ENCODE measurements at regions not wholly inside any gene's neighbourhood (a gene's known extent, or its start where the extent isn't known, plus 50 kb on each side); places are given as distances from the start of the nearest gene placed in this dataset.

DNA sequence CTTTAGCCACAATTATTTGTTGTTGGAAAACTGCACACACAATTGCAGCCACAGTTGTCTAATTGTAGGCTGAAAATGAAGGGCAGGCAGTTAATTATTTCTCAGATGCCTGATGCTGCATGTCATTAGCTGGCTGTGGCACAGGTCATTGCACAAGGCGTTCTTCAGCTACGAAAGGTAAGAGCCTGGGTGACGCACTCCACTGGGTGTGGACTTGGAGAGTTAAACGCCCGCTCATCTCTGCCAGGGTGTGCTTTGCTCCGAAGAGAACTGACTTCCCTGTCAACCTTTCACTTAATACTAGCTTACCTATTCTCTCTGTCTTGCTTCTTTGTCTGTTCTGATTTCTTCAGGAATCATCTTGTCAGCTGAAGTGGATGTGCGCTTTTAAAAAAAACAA lies 91.4 kb upstream of the CPM start:
- Histone ChIP-seq H3K36me3 (ENCODE audit: control insufficient read depth, insufficient read depth, low read length) (no peaks in the 10 kb centered on the region), H3K27ac (ENCODE audit: low read length) (no peak overlapping the region), H3K9me3 (ENCODE audit: control insufficient read depth, insufficient read depth, low read depth, low read length) (peaks cover 3% of the 10 kb centered on the region; the same call in 1 of the 2 replicates), H3K27me3 (ENCODE audit: control insufficient read depth, insufficient read depth, low read length) (no peaks in the 10 kb centered on the region), H3K4me1 (ENCODE audit: control insufficient read depth, insufficient read depth, low read length) (no peaks in the 10 kb centered on the region), H3K4me3 (ENCODE audit: low read depth in 2 of 2, low read length in 2 of 2) (no peak overlapping the region)
- intact Hi-C loops (cut with micrococcal nuclease; ENCODE audit: unreplicated experiment) (no loop called here), in situ Hi-C loops (cut with HindIII; ENCODE audit: low pct_unique_long_range_greater_than_20kb, low sequenced_read_pairs) (no loop called here)
- no peak for ATAC-seq
- BruUV-seq (replicated peaks) = no TSS peak
- POLR2A ChIA-PET = no interaction called here
- CTCF ChIA-PET = interaction anchor here (0.6 kb wide), 1 partner anchor 162 kb away, joined by 3 read pairs; no protein-coding TSS in a partner anchor
- no peak for DNase-seq (ENCODE audit: low read depth, low spot score)
- TF ChIP-seq, protein P1, sequence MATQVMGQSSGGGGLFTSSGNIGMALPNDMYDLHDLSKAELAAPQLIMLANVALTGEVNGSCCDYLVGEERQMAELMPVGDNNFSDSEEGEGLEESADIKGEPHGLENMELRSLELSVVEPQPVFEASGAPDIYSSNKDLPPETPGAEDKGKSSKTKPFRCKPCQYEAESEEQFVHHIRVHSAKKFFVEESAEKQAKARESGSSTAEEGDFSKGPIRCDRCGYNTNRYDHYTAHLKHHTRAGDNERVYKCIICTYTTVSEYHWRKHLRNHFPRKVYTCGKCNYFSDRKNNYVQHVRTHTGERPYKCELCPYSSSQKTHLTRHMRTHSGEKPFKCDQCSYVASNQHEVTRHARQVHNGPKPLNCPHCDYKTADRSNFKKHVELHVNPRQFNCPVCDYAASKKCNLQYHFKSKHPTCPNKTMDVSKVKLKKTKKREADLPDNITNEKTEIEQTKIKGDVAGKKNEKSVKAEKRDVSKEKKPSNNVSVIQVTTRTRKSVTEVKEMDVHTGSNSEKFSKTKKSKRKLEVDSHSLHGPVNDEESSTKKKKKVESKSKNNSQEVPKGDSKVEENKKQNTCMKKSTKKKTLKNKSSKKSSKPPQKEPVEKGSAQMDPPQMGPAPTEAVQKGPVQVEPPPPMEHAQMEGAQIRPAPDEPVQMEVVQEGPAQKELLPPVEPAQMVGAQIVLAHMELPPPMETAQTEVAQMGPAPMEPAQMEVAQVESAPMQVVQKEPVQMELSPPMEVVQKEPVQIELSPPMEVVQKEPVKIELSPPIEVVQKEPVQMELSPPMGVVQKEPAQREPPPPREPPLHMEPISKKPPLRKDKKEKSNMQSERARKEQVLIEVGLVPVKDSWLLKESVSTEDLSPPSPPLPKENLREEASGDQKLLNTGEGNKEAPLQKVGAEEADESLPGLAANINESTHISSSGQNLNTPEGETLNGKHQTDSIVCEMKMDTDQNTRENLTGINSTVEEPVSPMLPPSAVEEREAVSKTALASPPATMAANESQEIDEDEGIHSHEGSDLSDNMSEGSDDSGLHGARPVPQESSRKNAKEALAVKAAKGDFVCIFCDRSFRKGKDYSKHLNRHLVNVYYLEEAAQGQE (IDR thresholded peaks at IDR 0.05; ENCODE audit: insufficient read depth in 1 of 2, low read depth in 2 of 2, low read length in 1 of 2) = no peak
- TF ChIP-seq SIN3A (IDR thresholded peaks at IDR 0.05; ENCODE audit: borderline replicate concordance, insufficient read depth, low read depth, low read length) = no peak
- TF ChIP-seq, protein P2, sequence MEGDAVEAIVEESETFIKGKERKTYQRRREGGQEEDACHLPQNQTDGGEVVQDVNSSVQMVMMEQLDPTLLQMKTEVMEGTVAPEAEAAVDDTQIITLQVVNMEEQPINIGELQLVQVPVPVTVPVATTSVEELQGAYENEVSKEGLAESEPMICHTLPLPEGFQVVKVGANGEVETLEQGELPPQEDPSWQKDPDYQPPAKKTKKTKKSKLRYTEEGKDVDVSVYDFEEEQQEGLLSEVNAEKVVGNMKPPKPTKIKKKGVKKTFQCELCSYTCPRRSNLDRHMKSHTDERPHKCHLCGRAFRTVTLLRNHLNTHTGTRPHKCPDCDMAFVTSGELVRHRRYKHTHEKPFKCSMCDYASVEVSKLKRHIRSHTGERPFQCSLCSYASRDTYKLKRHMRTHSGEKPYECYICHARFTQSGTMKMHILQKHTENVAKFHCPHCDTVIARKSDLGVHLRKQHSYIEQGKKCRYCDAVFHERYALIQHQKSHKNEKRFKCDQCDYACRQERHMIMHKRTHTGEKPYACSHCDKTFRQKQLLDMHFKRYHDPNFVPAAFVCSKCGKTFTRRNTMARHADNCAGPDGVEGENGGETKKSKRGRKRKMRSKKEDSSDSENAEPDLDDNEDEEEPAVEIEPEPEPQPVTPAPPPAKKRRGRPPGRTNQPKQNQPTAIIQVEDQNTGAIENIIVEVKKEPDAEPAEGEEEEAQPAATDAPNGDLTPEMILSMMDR (IDR thresholded peaks at IDR 0.05) = no peak
- TF ChIP-seq POLR2AphosphoS5 (IDR thresholded peaks at IDR 0.05; ENCODE audit: low read depth, low read length) = no peak
- TF ChIP-seq TCF7L2 (IDR thresholded peaks at IDR 0.05; ENCODE audit: low read depth, low read length) = no peak

DNA sequence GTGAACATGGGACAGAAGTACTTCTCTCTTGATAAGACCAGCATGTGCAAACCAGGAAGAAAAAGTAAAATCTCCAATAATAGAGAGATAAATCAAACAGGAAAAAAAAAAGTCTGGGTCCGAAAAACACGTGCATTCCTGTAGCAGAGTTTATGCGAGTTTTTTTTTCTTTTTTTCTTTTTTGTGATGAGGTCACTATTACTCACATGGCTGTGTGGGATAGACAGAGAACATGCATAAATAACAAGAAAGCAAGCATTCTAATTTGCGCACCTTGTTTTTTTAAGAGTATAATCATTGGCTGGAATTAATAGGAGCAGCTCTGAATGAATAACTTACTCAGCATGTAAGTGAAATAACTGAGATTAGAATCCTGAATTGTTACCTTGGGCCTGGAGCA lies 91.9 kb upstream of the CPM start:
- DNase-seq (ENCODE audit: low read depth, low spot score) (no peak), ATAC-seq (no peak)
- Histone ChIP-seq H3K36me3 (ENCODE audit: control insufficient read depth, insufficient read depth, low read length) (no peaks in the 10 kb centered on the region), H3K4me1 (ENCODE audit: control insufficient read depth, insufficient read depth, low read length) (no peaks in the 10 kb centered on the region), H3K27me3 (ENCODE audit: control insufficient read depth, insufficient read depth, low read length) (no peaks in the 10 kb centered on the region), H3K9me3 (ENCODE audit: control insufficient read depth, insufficient read depth, low read depth, low read length) (peaks cover 3% of the 10 kb centered on the region; the same call in 1 of the 2 replicates), H3K27ac (ENCODE audit: low read length) (no peak overlapping the region), H3K4me3 (ENCODE audit: low read depth in 2 of 2, low read length in 2 of 2) (no peak overlapping the region)
- CTCF ChIA-PET = no interaction called here
- no peak for TF ChIP-seq SIN3A (IDR thresholded peaks at IDR 0.05; ENCODE audit: borderline replicate concordance, insufficient read depth, low read depth, low read length)
- no peak for TF ChIP-seq TCF7L2 (IDR thresholded peaks at IDR 0.05; ENCODE audit: low read depth, low read length)
- TF ChIP-seq, protein P2 (IDR thresholded peaks at IDR 0.05) = no peak
- TF ChIP-seq, protein P1 (IDR thresholded peaks at IDR 0.05; ENCODE audit: insufficient read depth in 1 of 2, low read depth in 2 of 2, low read length in 1 of 2) = no peak
- no peak for TF ChIP-seq POLR2AphosphoS5 (IDR thresholded peaks at IDR 0.05; ENCODE audit: low read depth, low read length)
- no TSS peak for BruUV-seq (replicated peaks)
- POLR2A ChIA-PET = no interaction called here
- in situ Hi-C loops (cut with HindIII; ENCODE audit: low pct_unique_long_range_greater_than_20kb, low sequenced_read_pairs) (no loop called here), intact Hi-C loops (cut with micrococcal nuclease; ENCODE audit: unreplicated experiment) (no loop called here)

Measured in Panc1 (cell line).